ENCODE measurements at regions not wholly inside any gene's neighbourhood (a gene's known extent, or its start where the extent isn't known, plus 50 kb on each side); places are given as distances from the start of the nearest gene placed in this dataset.

- TF ChIP-seq CTCF (IDR thresholded peaks at IDR 0.05): no peak
- no peak for TF ChIP-seq EZH2 (IDR thresholded peaks at IDR 0.05)
- TF ChIP-seq EZH2phosphoT487 (IDR thresholded peaks at IDR 0.05): no peak
Measured at GRCh38 chr7:45461026-45461425, 113.1 kb upstream of the ADCY1 start.

All from neural progenitor cell (in vitro differentiated cells).